GM18858 (cell line): ENCODE measurements at regions not wholly inside any gene's neighbourhood (a gene's known extent, or its start where the extent isn't known, plus 50 kb on each side); places are given as distances from the start of the nearest gene placed in this dataset.
"Not testable (repeated sequence)": the region's sequence is repeated elsewhere in the genome, so short reads cannot be mapped to it uniquely, and the experiment has no call there.

Source experiments
- ATAC-seq: cut with Tn5 transposase; IDR thresholded peaks from one replicate; pipeline ENCODE4 v1.9.1; 2021; ENCODE audit not compliant: unreplicated experiment

- no peak for ATAC-seq
These were observed 228.8 kb upstream of the ALCAM start for GRCh38 chr3:105137911-105138310.

GRCh38 chr3:105139881-105140560, 226.7 kb upstream of the ALCAM start:
- ATAC-seq: no peak

GRCh38 chr3:105140899-105141367, 225.8 kb upstream of the ALCAM start:
- ATAC-seq: no peak

GRCh38 chr3:105144837-105145236, 221.9 kb upstream of the ALCAM start:
- ATAC-seq: no peak

GRCh38 chr3:105145511-105145910, 221.2 kb upstream of the ALCAM start:
- ATAC-seq: no peak

- not testable (repeated sequence) for ATAC-seq
These were observed 217.5 kb upstream of the ALCAM start for GRCh38 chr3:105149197-105149596.

GRCh38 chr3:105152987-105153386, 213.7 kb upstream of the ALCAM start:
- ATAC-seq: no peak

- no peak for ATAC-seq
These were observed 212.0 kb upstream of the ALCAM start for GRCh38 chr3:105154692-105155091.

GRCh38 chr3:105157067-105157765, 209.5 kb upstream of the ALCAM start:
- no peak for ATAC-seq

- no peak for ATAC-seq
These were observed 209.0 kb upstream of the ALCAM start for GRCh38 chr3:105157766-105158085.

- ATAC-seq: no peak
These were observed 208.4 kb upstream of the ALCAM start for GRCh38 chr3:105158286-105158685.

- ATAC-seq: peak; percentile 57
These were observed 204.3 kb upstream of the ALCAM start for GRCh38 chr3:105162448-105162847.

- no peak for ATAC-seq
These were observed 199.8 kb upstream of the ALCAM start for GRCh38 chr3:105166893-105167292.

- ATAC-seq: no peak
These were observed 196.3 kb upstream of the ALCAM start for GRCh38 chr3:105170423-105170822.

- no peak for ATAC-seq
These were observed 192.6 kb upstream of the ALCAM start for GRCh38 chr3:105174017-105174615.

GRCh38 chr3:105177576-105177975, 189.1 kb upstream of the ALCAM start:
- no peak for ATAC-seq

GRCh38 chr3:105187344-105187743, 179.4 kb upstream of the ALCAM start:
- ATAC-seq: no peak

GRCh38 chr3:105195260-105195659, 171.4 kb upstream of the ALCAM start:
- no peak for ATAC-seq

- no peak for ATAC-seq
These were observed 168.8 kb upstream of the ALCAM start for GRCh38 chr3:105197863-105198262.

- ATAC-seq: no peak
These were observed 167.5 kb upstream of the ALCAM start for GRCh38 chr3:105199217-105199616.

- no peak for ATAC-seq
These were observed 156.6 kb upstream of the ALCAM start for GRCh38 chr3:105210141-105210540.

- ATAC-seq: no peak
These were observed 152.1 kb upstream of the ALCAM start for GRCh38 chr3:105214590-105214989.
